AG09319 (cell line): ENCODE measurements at regions not wholly inside any gene's neighbourhood (a gene's known extent, or its start where the extent isn't known, plus 50 kb on each side); places are given as distances from the start of the nearest gene placed in this dataset.
A peak's percentile ranks its signal among the peaks of the same experiment; 100 is the strongest.

Experiments used
- DNase-seq: peaks from one replicate; pipeline ENCODE4 v3.0.0-alpha.2; 2010; ENCODE audit warnings: low read depth; ENCODE audit errors: extremely low read depth
- TF ChIP-seq, protein P1 (sequence below): IDR thresholded peaks from 2 replicates; pipeline ENCODE4 v1.5.1; 2011; ENCODE audit warnings: low read depth, mild to moderate bottlenecking, inconsistent platforms, low read length, moderate library complexity

DNA sequence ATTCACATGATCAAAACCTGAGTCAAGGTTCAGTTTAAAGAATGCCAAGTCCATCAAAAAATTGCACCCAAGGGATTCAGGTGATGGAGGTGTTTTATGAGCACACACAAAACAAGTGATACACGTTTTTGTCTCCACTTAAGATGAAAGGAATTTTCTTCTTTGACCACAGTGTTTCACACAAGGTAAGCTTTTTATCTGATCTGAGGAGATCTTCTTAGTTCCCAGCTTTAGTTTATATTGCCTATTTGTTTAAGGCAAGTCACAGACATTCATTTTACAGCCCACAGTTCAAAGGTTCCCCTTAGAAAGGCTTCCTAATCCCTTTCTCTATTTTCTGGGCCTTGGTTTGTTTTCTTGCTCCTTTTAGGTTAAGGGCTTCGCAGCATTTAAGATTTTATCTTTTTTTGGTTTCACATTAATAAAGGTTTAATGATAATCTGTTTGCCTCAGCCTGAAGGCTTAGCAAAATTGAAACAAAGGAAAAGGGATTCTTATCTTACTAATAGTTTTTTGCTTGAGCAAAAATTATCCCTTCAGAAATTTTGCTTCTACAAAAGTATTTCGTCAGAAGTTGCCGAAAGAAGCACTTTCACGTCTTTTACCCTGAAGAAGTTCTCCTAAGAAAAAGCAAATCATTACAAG lies 420.5 kb upstream of the NAALADL2 start:
- DNase-seq: no peak
- TF ChIP-seq, protein P1, sequence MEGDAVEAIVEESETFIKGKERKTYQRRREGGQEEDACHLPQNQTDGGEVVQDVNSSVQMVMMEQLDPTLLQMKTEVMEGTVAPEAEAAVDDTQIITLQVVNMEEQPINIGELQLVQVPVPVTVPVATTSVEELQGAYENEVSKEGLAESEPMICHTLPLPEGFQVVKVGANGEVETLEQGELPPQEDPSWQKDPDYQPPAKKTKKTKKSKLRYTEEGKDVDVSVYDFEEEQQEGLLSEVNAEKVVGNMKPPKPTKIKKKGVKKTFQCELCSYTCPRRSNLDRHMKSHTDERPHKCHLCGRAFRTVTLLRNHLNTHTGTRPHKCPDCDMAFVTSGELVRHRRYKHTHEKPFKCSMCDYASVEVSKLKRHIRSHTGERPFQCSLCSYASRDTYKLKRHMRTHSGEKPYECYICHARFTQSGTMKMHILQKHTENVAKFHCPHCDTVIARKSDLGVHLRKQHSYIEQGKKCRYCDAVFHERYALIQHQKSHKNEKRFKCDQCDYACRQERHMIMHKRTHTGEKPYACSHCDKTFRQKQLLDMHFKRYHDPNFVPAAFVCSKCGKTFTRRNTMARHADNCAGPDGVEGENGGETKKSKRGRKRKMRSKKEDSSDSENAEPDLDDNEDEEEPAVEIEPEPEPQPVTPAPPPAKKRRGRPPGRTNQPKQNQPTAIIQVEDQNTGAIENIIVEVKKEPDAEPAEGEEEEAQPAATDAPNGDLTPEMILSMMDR: no peak

DNA sequence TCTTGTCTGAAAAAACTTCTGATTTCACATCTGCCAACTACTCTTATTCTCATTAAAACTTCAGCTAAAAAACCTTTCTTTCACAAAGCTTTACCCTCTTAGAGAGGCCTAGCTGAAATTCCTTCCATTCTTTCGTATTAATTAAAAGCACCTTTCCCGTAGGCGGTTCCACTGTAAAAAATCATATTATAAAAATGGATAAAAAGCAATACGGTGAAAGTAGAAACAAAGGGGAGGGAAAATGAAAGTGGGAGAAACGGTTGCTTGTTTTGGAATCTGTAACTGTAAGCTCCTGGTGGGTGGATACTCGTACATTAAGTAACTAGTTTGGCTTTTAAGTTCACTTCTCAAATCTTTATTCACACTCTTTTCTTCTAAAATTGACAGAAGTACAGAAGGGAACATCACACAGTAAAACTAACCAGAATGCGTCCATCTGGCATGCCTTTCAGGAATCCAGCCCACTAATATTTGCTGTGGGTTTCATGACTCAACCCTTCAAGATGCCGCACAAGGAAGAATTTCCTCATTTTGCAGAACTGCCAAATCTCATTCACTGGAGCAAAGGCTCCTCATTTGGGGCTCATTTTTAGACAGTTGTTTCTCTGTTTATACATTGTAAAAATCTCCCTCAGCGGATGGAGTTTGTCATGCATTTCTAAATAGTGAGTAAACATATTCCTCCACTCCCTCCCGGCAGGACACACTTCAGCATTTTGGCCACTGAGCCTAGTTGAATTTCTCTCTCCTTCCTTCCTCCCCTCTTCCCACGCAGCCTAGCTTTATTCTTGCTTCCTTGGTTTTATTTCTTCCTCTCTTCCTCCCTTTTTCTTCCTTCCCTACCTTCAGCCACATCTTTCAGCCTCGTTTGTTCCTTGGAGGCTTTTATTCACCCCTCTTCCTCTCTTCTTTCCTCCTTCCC lies 419.5 kb upstream of the NAALADL2 start:
- TF ChIP-seq, protein P1: no peak
- DNase-seq: peak; percentile 96

- peak; percentile 34 for DNase-seq
Observed at GRCh38 chr3:174440253-174440701, 418.9 kb upstream of the NAALADL2 start.

DNA sequence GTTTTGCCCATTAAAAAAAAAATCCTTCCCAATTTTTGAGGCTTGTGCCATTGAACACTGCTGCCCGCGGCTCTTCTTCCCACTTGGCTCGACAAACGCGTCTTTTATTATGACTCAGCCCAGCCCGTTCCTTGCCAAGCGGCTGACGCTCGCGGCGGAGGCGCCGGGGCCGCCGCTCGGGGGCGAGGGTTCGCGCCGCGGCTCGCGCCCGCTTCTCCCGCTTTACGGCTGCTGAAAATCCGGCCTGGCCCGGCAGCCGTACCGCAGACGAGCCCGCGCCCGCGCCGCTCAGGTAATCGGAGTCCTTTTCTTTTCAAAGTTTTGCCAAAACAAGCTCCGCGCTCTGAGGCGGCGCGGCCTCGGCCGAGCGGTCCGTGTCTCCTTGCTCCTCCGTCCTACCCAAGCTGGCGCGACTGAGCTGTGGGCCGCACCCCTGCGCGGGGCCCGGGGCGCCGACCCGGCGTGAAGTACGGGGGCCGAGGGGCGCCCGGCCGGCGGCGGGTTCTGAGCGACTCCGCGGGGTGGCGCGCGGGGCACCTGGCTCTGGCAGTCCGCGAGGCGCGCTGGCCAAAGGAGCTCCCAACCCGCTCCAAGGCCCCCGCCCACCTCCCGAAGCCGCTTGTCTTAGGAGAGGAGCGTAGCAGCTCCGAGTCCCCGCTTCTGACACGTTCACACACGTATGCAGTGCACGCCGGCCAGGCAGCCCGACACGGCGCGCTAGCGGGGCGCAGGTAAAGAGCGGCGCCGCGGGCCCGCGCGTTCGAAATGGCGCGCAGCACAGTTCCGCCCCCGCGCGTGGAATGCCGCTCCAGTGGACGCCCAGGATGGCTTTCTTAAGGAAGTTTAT lies 418.2 kb upstream of the NAALADL2 start:
- peak; percentile 83 for DNase-seq
- TF ChIP-seq, protein P1: no peak

More at GRCh38 chr3:174440253-174440701, 418.9 kb upstream of the NAALADL2 start:
- TF ChIP-seq, protein P1: no peak

DNA sequence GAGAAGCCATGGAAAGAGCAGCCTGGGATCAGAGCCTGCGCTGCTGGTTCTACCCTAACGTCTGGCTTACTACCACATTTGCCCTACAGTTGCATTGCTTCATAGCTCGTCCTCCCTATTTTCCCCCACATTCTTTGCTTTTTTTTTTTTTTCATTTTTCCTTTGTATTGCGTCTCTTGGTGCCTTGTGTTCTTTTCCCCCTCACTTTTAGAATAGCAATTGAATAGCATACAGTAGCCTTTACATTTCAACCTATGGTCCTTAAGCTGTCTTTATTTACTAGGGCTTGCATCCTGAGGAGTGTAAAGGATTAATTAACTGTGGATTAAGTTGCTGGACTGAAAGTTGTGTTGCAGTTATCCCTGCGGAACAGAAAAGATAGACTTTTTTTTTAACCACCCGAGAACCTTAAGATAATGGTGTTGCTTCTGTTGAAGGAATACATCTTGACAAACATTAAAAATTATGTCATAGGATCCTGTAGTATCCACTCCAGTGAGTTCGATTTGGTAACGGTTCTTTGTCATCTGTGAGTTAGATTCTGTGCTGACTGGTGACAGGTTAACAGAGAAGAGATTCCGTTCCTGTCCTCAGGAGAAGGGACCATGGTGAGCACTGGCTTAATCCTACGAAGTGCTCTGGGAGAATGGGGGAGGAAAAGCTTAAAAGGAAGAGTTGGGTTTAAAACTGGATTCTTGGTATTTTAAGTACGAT lies 417.4 kb upstream of the NAALADL2 start:
- peak; percentile 77 for DNase-seq
- TF ChIP-seq, protein P1: no peak

DNA sequence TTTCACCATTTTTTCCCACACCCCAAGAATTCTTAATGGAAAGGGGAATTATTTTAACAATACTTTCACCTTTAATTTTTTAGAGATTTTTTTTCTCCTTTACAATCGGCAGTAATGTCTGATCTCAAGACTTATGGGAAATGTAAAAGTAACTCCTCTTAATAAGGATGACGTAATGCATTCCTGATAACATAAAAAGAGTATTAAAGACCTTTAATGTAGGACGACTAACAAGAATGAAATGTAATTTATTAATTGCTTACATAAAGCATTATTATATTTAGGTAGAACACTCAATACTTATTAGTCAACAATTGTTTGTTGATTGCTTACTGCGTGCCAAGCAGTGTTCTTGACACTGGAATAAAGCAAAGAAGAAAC lies 416.8 kb upstream of the NAALADL2 start:
- TF ChIP-seq, protein P1: no peak

More for the DNA sequence above, 416.8 kb upstream of the NAALADL2 start:
- no peak for DNase-seq
